AG10803 (cell line): ENCODE measurements at regions not wholly inside any gene's neighbourhood (a gene's known extent, or its start where the extent isn't known, plus 50 kb on each side); places are given as distances from the start of the nearest gene placed in this dataset.

Source experiments
- DNase-seq: peaks from one replicate; pipeline ENCODE4 v3.0.0; 2010; ENCODE audit warnings: low read depth
- H3K4me3 ChIP-seq: 2 replicates; pipeline ENCODE4 v1.5.1; 2011; ENCODE audit warnings: mild to moderate bottlenecking, low read length, control low read depth
- CTCF ChIP-seq: conservative IDR thresholded peaks from 2 replicates; pipeline ENCODE4 v1.5.1; 2011; ENCODE audit warnings: mild to moderate bottlenecking, low read length, control low read depth, inconsistent platforms

GRCh38 chrX:38937400-38937799 is 136.1 kb downstream of the MID1IP1 start:
- no peak overlapping the region for H3K4me3 ChIP-seq
- TF ChIP-seq CTCF, result no peak
- no peak for DNase-seq

- no peak for TF ChIP-seq CTCF
- no peak overlapping the region for H3K4me3 ChIP-seq
- DNase-seq, result no peak
Observed at GRCh38 chrX:38937926-38938325, 136.7 kb downstream of the MID1IP1 start.

- no peak overlapping the region for H3K4me3 ChIP-seq
- DNase-seq, result peak; percentile 57
- no peak for TF ChIP-seq CTCF
Observed at GRCh38 chrX:38939067-38939466, 137.8 kb downstream of the MID1IP1 start.

GRCh38 chrX:38940547-38940946 is 139.3 kb downstream of the MID1IP1 start:
- TF ChIP-seq CTCF, result no peak
- no peak overlapping the region for H3K4me3 ChIP-seq
- DNase-seq, result peak; percentile 15

- no peak for TF ChIP-seq CTCF
- DNase-seq, result no peak
- H3K4me3 ChIP-seq, result no peak overlapping the region
Observed at GRCh38 chrX:38941675-38942074, 140.4 kb downstream of the MID1IP1 start.

GRCh38 chrX:38943120-38943519 is 141.9 kb downstream of the MID1IP1 start:
- no peak overlapping the region for H3K4me3 ChIP-seq
- no peak for TF ChIP-seq CTCF
- no peak for DNase-seq

GRCh38 chrX:38948046-38948445 is 146.8 kb downstream of the MID1IP1 start:
- TF ChIP-seq CTCF, result no peak
- DNase-seq, result no peak
- no peak overlapping the region for H3K4me3 ChIP-seq
